ENCODE measurements at regions not wholly inside any gene's neighbourhood (a gene's known extent, or its start where the extent isn't known, plus 50 kb on each side); places are given as distances from the start of the nearest gene placed in this dataset.

DNA sequence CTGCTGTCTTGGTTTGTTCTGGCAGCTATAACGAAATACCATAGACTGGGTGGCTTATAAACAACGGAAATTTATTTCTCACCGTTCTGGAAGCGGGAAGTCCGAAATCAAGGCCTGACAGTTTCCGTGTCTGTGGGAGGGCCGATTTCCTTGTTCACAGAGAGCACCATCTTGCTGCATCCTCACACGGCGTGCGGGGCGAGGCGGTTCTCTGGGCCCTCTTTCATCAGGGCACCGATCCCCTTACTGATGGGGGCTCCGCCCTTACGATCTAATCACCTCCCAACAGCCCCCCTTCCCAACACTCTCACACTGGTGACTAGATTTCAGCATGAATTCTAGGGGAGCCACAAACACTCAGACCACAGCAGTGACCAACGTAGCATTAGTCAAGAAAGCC, 578.3 kb upstream of the FAT1 start:
- Histone ChIP-seq H3F3A (ENCODE audit: insufficient read depth) (no peaks in the 10 kb centered on the region), H3K36me3 (ENCODE audit: low read length) (no peaks in the 10 kb centered on the region), H3K9ac (ENCODE audit: low read length) (no peak overlapping the region), H3K9me2 (replicated peaks; ENCODE audit: insufficient read depth, low read length) (no peaks in the 10 kb centered on the region), H3K4me2 (ENCODE audit: low read depth, low read length, poor library complexity, severe bottlenecking) (no peak overlapping the region), H3K27ac (ENCODE audit: low read depth, low read length) (no peak overlapping the region), H4K20me1 (ENCODE audit: low read depth, low read length) (no peaks in the 10 kb centered on the region), H2AFZ (ENCODE audit: low read depth, low read length, severe bottlenecking) (no peak overlapping the region), H3K4me3 (ENCODE audit: insufficient read depth, low read length, poor library complexity, severe bottlenecking) (no peak overlapping the region), H3K9me3 (ENCODE audit: insufficient read depth, low read length) (peaks cover 4% of the 10 kb centered on the region; the same call in 1 of the 2 replicates), H3K27me3 (ENCODE audit: low read length) (no peaks in the 10 kb centered on the region), H3K79me2 (ENCODE audit: insufficient read depth, low read length) (no peaks in the 10 kb centered on the region)
- TF ChIP-seq, protein P1, sequence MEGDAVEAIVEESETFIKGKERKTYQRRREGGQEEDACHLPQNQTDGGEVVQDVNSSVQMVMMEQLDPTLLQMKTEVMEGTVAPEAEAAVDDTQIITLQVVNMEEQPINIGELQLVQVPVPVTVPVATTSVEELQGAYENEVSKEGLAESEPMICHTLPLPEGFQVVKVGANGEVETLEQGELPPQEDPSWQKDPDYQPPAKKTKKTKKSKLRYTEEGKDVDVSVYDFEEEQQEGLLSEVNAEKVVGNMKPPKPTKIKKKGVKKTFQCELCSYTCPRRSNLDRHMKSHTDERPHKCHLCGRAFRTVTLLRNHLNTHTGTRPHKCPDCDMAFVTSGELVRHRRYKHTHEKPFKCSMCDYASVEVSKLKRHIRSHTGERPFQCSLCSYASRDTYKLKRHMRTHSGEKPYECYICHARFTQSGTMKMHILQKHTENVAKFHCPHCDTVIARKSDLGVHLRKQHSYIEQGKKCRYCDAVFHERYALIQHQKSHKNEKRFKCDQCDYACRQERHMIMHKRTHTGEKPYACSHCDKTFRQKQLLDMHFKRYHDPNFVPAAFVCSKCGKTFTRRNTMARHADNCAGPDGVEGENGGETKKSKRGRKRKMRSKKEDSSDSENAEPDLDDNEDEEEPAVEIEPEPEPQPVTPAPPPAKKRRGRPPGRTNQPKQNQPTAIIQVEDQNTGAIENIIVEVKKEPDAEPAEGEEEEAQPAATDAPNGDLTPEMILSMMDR (IDR thresholded peaks at IDR 0.05; ENCODE audit: insufficient read depth, low read length, poor library complexity, severe bottlenecking) = no peak

DNA sequence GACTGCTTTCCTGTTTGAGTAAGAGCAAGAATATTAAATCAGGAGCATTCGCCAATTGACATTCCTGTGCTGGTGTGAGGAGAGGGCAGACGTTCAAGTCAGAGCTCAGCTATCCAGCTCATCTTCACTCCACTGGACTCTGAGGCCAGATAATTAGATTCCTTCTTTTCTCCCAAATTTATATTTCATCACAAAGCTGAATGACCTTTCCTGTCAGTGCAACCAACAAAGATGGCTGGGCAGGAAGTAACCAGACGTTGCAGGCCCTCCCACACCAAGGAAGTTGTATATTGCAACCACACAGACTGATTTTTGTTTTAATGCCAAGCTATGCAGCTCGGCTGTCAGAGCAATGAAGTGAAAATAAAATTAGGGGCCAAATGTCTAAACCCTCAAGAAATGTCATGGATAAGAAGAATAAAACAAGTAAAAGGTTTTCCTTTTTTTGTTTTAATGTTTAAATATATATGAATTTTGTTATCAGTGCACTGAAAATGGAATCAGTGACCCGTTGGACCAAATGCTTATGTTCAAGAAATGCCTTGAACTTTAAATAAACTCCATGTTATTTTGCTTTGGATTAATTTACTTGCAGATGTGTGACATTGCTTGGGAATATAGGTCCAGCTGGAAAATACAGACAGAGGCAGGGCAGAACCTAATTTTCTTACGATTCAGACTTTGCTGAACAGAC, 578.9 kb upstream of the FAT1 start:
- H3K79me2 ChIP-seq (ENCODE audit: insufficient read depth, low read length) = no peaks in the 10 kb centered on the region
- H4K20me1 ChIP-seq (ENCODE audit: low read depth, low read length) = no peaks in the 10 kb centered on the region
- H3K27ac ChIP-seq (ENCODE audit: low read depth, low read length) = no peak overlapping the region
- H3K36me3 ChIP-seq (ENCODE audit: low read length) = no peaks in the 10 kb centered on the region
- no peak overlapping the region for H2AFZ ChIP-seq (ENCODE audit: low read depth, low read length, severe bottlenecking)
- no peak for TF ChIP-seq EZH2phosphoT487 (conservative IDR thresholded peaks at IDR 0.05; ENCODE audit: low read length)
- TF ChIP-seq, protein P1 (IDR thresholded peaks at IDR 0.05; ENCODE audit: insufficient read depth, low read length, poor library complexity, severe bottlenecking) = no peak
- H3F3A ChIP-seq (ENCODE audit: insufficient read depth) = no peaks in the 10 kb centered on the region
- peaks cover 4% of the 10 kb centered on the region; the same call in 1 of the 2 replicates for H3K9me3 ChIP-seq (ENCODE audit: insufficient read depth, low read length)
- H3K9ac ChIP-seq (ENCODE audit: low read length) = no peak overlapping the region
- no peak overlapping the region for H3K4me3 ChIP-seq (ENCODE audit: insufficient read depth, low read length, poor library complexity, severe bottlenecking)
- no peak overlapping the region for H3K4me2 ChIP-seq (ENCODE audit: low read depth, low read length, poor library complexity, severe bottlenecking)
- H3K9me2 ChIP-seq (replicated peaks; ENCODE audit: insufficient read depth, low read length) = no peaks in the 10 kb centered on the region
- H3K27me3 ChIP-seq (ENCODE audit: low read length) = no peaks in the 10 kb centered on the region

DNA sequence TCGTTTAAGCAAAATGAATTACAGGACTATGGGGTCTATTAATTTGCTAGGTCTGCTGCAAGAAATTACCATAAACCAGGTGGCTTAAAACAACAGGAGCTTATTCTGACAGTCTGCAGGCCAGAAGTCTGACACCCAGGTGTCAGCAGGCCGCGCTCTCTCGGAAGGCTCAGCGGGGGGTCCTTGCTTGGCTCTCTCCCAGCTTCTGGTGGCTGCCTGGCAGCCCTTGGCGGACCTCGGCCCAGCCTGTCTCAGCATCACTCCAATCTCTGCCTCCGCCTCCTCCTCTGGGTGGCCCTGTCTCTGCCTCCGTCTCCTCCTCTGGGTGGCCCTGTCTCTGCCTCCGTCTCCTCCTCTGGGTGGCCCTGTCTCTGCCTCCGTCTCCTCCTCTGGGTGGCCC, 580.5 kb upstream of the FAT1 start:
- Histone ChIP-seq H3K4me3 (ENCODE audit: insufficient read depth, low read length, poor library complexity, severe bottlenecking) (no peak overlapping the region), H4K20me1 (ENCODE audit: low read depth, low read length) (no peaks in the 10 kb centered on the region), H3K4me2 (ENCODE audit: low read depth, low read length, poor library complexity, severe bottlenecking) (no peak overlapping the region), H3K9ac (ENCODE audit: low read length) (no peak overlapping the region), H3K9me3 (ENCODE audit: insufficient read depth, low read length) (no peaks in the 10 kb centered on the region), H3K9me2 (replicated peaks; ENCODE audit: insufficient read depth, low read length) (no peaks in the 10 kb centered on the region), H3K36me3 (ENCODE audit: low read length) (no peaks in the 10 kb centered on the region), H3F3A (ENCODE audit: insufficient read depth) (no peaks in the 10 kb centered on the region), H2AFZ (ENCODE audit: low read depth, low read length, severe bottlenecking) (no peak overlapping the region), H3K79me2 (ENCODE audit: insufficient read depth, low read length) (no peaks in the 10 kb centered on the region), H3K27me3 (ENCODE audit: low read length) (no peaks in the 10 kb centered on the region), H3K27ac (ENCODE audit: low read depth, low read length) (no peak overlapping the region)
- no peak for TF ChIP-seq EZH2phosphoT487 (conservative IDR thresholded peaks at IDR 0.05; ENCODE audit: low read length)
- TF ChIP-seq, protein P1 (IDR thresholded peaks at IDR 0.05; ENCODE audit: insufficient read depth, low read length, poor library complexity, severe bottlenecking) = no peak

Measured in SU-DHL-6 (cell line).